Gastrocnemius medialis (tissue), 4 donors: ENCODE measurements at regions not wholly inside any gene's neighbourhood (a gene's known extent, or its start where the extent isn't known, plus 50 kb on each side); places are given as distances from the start of the nearest gene placed in this dataset.

Source experiments
- ATAC-seq, 2 donors: fragments of 150-250 bp; one replicate each; pipeline ENCODE4 v1.9.1; 2016
- DNase-seq, 2 donors: peaks; one replicate each; pipeline ENCODE4 v3.0.0-alpha.2; 2019
- H3K27ac ChIP-seq, 4 donors: fragments of 200-600 bp; sonication (generic); 1 replicate in 1 of 4; 2 replicates in 3 of 4; pipeline ENCODE4 v1.5.1; 2016 to 2018; ENCODE audit warnings: mild to moderate bottlenecking in 2 of 4, moderate library complexity in 1 of 4
- H3K27me3 ChIP-seq, 3 donors: fragments of 200-600 bp; sonication (generic) in 2 of 3; 1 replicate in 1 of 3; 2 replicates in 2 of 3; pipeline versions ENCODE4 v1.5.1 to v1.6.0; 2016 to 2019; ENCODE audit warnings: mild to moderate bottlenecking in 1 of 3, moderate library complexity in 1 of 3
- H3K36me3 ChIP-seq, 2 donors: fragments of 200-600 bp; sonication (generic) in 1 of 2; one replicate each; pipeline ENCODE4 v1.5.1; 2017 to 2018
- H3K4me1 ChIP-seq, 2 donors: fragments of 200-600 bp; sonication (generic) in 1 of 2; one replicate each; pipeline ENCODE4 v1.5.1; 2016 to 2017; ENCODE audit warnings: mild to moderate bottlenecking in 2 of 2
- H3K4me3 ChIP-seq, 4 donors: fragments of 200-600 bp; sonication (generic) in 3 of 4; 1 replicate in 1 of 4; 2 replicates in 3 of 4; pipeline ENCODE4 v1.5.1; 2016 to 2019; ENCODE audit warnings: mild to moderate bottlenecking in 2 of 4
- H3K9me3 ChIP-seq, 3 donors: fragments of 200-600 bp; sonication (generic) in 2 of 3; 1 replicate in 1 of 3; 2 replicates in 2 of 3; pipeline ENCODE4 v1.5.1; 2016 to 2019
- POLR2A ChIP-seq, 2 donors: fragments of 450-650 bp; IDR thresholded peaks; one replicate each; pipeline ENCODE4 v1.6.1; 2017; ENCODE audit warnings: antibody characterized with exemption in 2 of 2, mild to moderate bottlenecking in 2 of 2, moderate library complexity in 2 of 2
- in situ Hi-C, 4 donors: fragments of 200-750 bp; cut with MboI; loops; one replicate each; pipeline versions ENCODE4 v1.15.0 to v1.8.0; 2017; ENCODE audit warnings: low sequenced_read_pairs in 4 of 4
- intact Hi-C: fragments of 100-400 bp; cut with DNase I; formaldehyde crosslinking; loops from one replicate; pipeline ENCODE4 v1.15.1; 2023; ENCODE audit warnings: low total_unique reads
- TF ChIP-seq, protein P1 (sequence below), 5 experiments: fragments of 450-650 bp in 3 of 5; fragments of 200-600 bp in 2 of 5; sonication (generic) in 2 of 5; IDR thresholded peaks in 4 of 5; conservative IDR thresholded peaks in 1 of 5; 1 replicate in 4 of 5; 2 replicates in 1 of 5; pipeline ENCODE4 v1.5.1; 2016 to 2019; ENCODE audit warnings: antibody characterized with exemption in 5 of 5, mild to moderate bottlenecking in 3 of 5, moderate library complexity in 3 of 5

DNA sequence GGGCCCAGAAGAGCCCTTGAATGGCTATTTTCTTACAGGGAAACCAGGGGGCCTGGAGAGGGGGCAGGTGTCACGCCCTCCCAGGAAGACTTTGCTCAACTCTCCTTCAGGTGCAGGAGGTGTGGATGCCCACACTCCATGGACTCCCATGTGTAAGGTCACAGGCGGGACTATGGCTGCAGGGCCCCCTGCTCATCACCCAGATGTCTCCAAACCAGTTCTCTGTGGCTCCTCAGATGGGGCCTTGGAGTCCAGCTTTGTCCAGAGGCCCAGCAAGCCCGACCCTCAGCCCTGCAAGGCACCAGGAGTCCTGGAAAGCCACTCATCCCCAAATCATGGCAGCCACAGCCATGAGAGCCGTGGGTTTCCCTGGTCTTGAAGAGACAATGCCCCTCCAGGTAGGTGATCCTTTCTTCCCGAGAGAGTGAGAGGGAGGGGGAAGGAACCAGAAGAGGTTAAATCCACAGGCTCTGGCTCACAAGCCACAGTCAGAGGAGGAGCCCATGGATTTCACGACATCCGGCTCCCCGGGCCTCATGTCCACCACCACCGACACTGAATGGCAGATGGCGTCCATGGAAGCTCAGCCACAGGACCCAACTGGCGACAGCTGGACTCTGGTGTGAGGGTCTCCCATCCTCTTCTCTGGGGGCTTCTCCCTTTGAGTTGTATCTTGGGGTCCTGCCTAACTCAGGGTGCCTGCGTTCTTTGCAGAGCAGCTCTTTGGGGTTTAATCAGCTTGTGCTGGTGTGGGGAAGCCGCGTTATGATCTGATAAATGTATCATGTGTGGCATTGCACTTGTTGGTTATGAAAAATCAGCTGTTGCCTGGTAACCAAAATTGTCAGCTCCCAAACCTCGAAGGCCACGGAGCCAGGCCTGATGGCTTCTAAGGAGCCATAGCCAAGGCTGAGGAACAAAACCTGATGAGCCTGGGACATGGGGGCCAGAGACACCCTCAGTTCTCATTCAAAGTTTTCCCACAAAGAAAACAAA lies 620.4 kb downstream of the BRD1 start:
- no peaks in the 10 kb centered on the region for H3K27me3 ChIP-seq
- no peaks in the 10 kb centered on the region for H3K9me3 ChIP-seq
- H3K4me3 ChIP-seq: no peak overlapping the region
- no peaks in the 10 kb centered on the region for H3K4me1 ChIP-seq
- intact Hi-C loops: no loop called here
- in situ Hi-C loops: no loop called here
- DNase-seq: no peak
- ATAC-seq: no peak
- H3K27ac ChIP-seq: no peak overlapping the region
- no peak for TF ChIP-seq POLR2A (IDR thresholded peaks at IDR 0.05)
- TF ChIP-seq, protein P1, sequence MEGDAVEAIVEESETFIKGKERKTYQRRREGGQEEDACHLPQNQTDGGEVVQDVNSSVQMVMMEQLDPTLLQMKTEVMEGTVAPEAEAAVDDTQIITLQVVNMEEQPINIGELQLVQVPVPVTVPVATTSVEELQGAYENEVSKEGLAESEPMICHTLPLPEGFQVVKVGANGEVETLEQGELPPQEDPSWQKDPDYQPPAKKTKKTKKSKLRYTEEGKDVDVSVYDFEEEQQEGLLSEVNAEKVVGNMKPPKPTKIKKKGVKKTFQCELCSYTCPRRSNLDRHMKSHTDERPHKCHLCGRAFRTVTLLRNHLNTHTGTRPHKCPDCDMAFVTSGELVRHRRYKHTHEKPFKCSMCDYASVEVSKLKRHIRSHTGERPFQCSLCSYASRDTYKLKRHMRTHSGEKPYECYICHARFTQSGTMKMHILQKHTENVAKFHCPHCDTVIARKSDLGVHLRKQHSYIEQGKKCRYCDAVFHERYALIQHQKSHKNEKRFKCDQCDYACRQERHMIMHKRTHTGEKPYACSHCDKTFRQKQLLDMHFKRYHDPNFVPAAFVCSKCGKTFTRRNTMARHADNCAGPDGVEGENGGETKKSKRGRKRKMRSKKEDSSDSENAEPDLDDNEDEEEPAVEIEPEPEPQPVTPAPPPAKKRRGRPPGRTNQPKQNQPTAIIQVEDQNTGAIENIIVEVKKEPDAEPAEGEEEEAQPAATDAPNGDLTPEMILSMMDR (IDR thresholded peaks at IDR 0.05 in 4 of 5, conservative IDR thresholded peaks at IDR 0.05 in 1 of 5): no peak
- no peaks in the 10 kb centered on the region for H3K36me3 ChIP-seq

DNA sequence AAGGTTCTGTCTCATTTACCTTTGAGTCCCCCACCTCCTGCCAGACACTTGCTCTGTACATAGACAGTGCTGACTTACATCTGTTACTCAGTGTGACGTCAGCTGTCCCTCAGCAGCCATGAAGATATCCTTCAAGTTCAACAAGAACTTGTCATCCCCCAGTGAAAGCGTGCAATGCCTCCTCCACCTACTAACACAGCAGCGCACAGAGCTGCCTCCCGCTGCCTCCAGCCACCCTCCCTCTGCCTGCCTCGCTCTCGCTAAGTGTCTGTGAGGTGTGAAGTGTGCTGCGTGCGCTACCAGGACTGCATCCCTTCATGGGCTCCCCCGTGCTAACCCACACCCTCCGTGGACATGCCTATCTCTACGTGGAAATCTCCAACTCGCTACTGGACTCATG lies 621.4 kb downstream of the BRD1 start:
- H3K4me1 ChIP-seq: no peaks in the 10 kb centered on the region
- in situ Hi-C loops: no loop called here
- intact Hi-C loops: no loop called here
- no peaks in the 10 kb centered on the region for H3K27me3 ChIP-seq
- H3K4me3 ChIP-seq: no peak overlapping the region
- H3K36me3 ChIP-seq: no peaks in the 10 kb centered on the region
- ATAC-seq (no peak), DNase-seq (no peak)
- TF ChIP-seq, protein P1 (IDR thresholded peaks at IDR 0.05 in 4 of 5, conservative IDR thresholded peaks at IDR 0.05 in 1 of 5): no peak
- TF ChIP-seq POLR2A (IDR thresholded peaks at IDR 0.05): no peak
- no peaks in the 10 kb centered on the region for H3K9me3 ChIP-seq
- H3K27ac ChIP-seq: no peak overlapping the region

DNA sequence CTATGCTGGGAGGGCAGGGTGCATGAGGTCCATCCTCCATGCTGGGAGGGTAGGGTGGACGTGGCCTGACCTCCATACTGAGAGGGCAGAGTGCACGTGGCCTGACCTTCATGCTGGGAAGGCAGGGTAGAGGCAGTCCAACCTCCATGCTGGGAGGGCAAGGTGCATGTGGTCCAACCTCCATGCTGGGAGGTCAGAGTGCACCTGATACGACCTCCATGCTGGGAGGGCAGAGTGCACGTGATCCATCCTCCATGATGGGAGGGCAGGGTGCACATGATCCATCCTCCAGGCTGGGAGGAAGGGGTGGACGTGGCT lies 622.2 kb downstream of the BRD1 start:
- no peaks in the 10 kb centered on the region for H3K27me3 ChIP-seq
- ATAC-seq: no peak
- no peaks in the 10 kb centered on the region for H3K4me1 ChIP-seq
- H3K36me3 ChIP-seq: no peaks in the 10 kb centered on the region
- no peak overlapping the region for H3K4me3 ChIP-seq
- in situ Hi-C loops: no loop called here
- H3K9me3 ChIP-seq: no peaks in the 10 kb centered on the region
- no peak overlapping the region for H3K27ac ChIP-seq
- DNase-seq: no peak
- TF ChIP-seq, protein P1 (IDR thresholded peaks at IDR 0.05 in 4 of 5, conservative IDR thresholded peaks at IDR 0.05 in 1 of 5): no peak
- TF ChIP-seq POLR2A (IDR thresholded peaks at IDR 0.05): no peak
- intact Hi-C loops: no loop called here

DNA sequence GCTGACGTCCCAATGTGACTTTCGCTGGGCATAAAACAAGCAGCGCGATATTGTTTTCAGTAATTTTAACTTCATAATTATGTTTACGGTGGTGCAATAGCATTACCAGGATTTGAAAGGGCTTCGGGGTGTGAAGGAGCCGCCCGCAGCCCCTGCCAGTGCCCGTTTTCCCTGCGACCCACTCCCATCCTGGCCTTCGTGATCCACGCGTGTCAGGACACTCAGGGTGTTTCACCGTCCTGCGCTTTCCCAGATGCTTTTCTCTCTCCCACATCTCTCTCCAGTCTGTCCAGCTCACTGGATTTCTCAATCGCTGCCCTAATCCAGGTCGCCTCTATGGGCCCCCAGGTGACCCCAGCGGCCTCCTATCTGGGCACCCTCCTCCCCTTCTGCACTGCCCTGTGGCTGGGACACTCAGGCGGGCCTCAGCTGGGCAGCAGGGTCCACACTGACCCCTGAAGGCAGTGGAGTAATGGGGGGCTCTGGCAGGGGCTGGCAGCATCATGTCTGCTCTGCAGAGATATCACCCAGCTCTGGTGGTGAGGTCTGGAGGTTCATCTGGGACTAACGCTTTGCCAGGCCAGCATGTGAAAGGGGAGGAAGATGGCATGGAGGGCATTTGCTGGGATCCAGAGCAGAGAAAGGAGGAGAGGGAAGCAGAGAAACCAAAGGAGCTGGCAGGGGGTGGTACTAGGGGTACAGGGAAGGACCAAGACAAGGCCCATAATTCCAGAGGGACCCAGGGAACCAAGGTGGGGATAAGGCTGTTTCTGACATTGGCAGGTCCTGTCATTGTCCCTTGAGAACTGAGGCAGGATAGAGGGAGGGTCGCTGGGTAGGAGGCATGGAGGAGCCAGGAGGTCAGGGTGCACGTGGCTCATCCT lies 622.8 kb downstream of the BRD1 start:
- no peak overlapping the region for H3K4me3 ChIP-seq
- no peak for ATAC-seq
- H3K27ac ChIP-seq: no peak overlapping the region
- in situ Hi-C loops (no loop called here), intact Hi-C loops (no loop called here)
- H3K27me3 ChIP-seq: no peaks in the 10 kb centered on the region
- DNase-seq: peak in 1 of 2 donors; percentile 5
- H3K4me1 ChIP-seq: no peaks in the 10 kb centered on the region
- TF ChIP-seq, protein P1 (IDR thresholded peaks at IDR 0.05 in 4 of 5, conservative IDR thresholded peaks at IDR 0.05 in 1 of 5): no peak
- TF ChIP-seq POLR2A (IDR thresholded peaks at IDR 0.05): no peak
- H3K36me3 ChIP-seq: no peaks in the 10 kb centered on the region
- no peaks in the 10 kb centered on the region for H3K9me3 ChIP-seq
